T-helper 2 cell treated with Interferon-gamma antibody and Interleukin-4, amounts not matched to agents 100 ng/mL and 5 ng/mL, for 36 hours (primary cell): ENCODE measurements at regions not wholly inside any gene's neighbourhood (a gene's known extent, or its start where the extent isn't known, plus 50 kb on each side); places are given as distances from the start of the nearest gene placed in this dataset.
"Not testable (repeated sequence)": the region's sequence is repeated elsewhere in the genome, so short reads cannot be mapped to it uniquely, and the experiment has no call there.

Experiments used
- intact Hi-C: fragments of 100-400 bp; cut with micrococcal nuclease; formaldehyde crosslinking; loops from one replicate; pipeline ENCODE4 v1.15.1; 2023

- intact Hi-C loops, result not testable (repeated sequence)
These were observed 817.5 kb downstream of the STPG2 start for GRCh38 chr4:97325751-97326150.

GRCh38 chr4:97330917-97331316 is 812.4 kb downstream of the STPG2 start:
- intact Hi-C loops, result no loop called here

- intact Hi-C loops, result no loop called here
These were observed 808.9 kb downstream of the STPG2 start for GRCh38 chr4:97334348-97334747.

- intact Hi-C loops, result no loop called here
These were observed 793.6 kb downstream of the STPG2 start for GRCh38 chr4:97349468-97350186.

- intact Hi-C loops, result no loop called here
These were observed 789.4 kb downstream of the STPG2 start for GRCh38 chr4:97353876-97354275.

- intact Hi-C loops, result no loop called here
These were observed 783.5 kb downstream of the STPG2 start for GRCh38 chr4:97359826-97360225.

- intact Hi-C loops, result no loop called here
These were observed 782.5 kb downstream of the STPG2 start for GRCh38 chr4:97360733-97361132.

- intact Hi-C loops, result no loop called here
These were observed 775.4 kb downstream of the STPG2 start for GRCh38 chr4:97367878-97368277.

GRCh38 chr4:97370568-97370967 is 772.7 kb downstream of the STPG2 start:
- intact Hi-C loops, result no loop called here

GRCh38 chr4:97374526-97374925 is 768.8 kb downstream of the STPG2 start:
- intact Hi-C loops, result no loop called here

GRCh38 chr4:97386969-97387368 is 756.3 kb downstream of the STPG2 start:
- intact Hi-C loops, result no loop called here

GRCh38 chr4:97394653-97395052 is 748.6 kb downstream of the STPG2 start:
- intact Hi-C loops, result no loop called here

GRCh38 chr4:97396097-97396496 is 747.2 kb downstream of the STPG2 start:
- intact Hi-C loops, result no loop called here

- intact Hi-C loops, result no loop called here
These were observed 746.7 kb downstream of the STPG2 start for GRCh38 chr4:97396605-97397004.

- intact Hi-C loops, result no loop called here
These were observed 738.3 kb downstream of the STPG2 start for GRCh38 chr4:97404876-97405523.

- intact Hi-C loops, result no loop called here
These were observed 731.9 kb downstream of the STPG2 start for GRCh38 chr4:97411356-97411755.

- intact Hi-C loops, result no loop called here
These were observed 730.9 kb downstream of the STPG2 start for GRCh38 chr4:97412331-97412730.

- intact Hi-C loops, result no loop called here
These were observed 729.1 kb downstream of the STPG2 start for GRCh38 chr4:97414161-97414560.

GRCh38 chr4:97432551-97432950 is 710.7 kb downstream of the STPG2 start:
- intact Hi-C loops, result no loop called here

GRCh38 chr4:97437998-97438705 is 705.1 kb downstream of the STPG2 start:
- intact Hi-C loops, result not testable (repeated sequence)

- intact Hi-C loops, result no loop called here
These were observed 690.1 kb downstream of the STPG2 start for GRCh38 chr4:97453186-97453585.

GRCh38 chr4:97457253-97457652 is 686.0 kb downstream of the STPG2 start:
- intact Hi-C loops, result no loop called here
